SK-N-SH (cell line): ENCODE measurements at regions not wholly inside any gene's neighbourhood (a gene's known extent, or its start where the extent isn't known, plus 50 kb on each side); places are given as distances from the start of the nearest gene placed in this dataset.

Experiments
- CTCF ChIA-PET: fragments of 300-600, 350-600 bp; formaldehyde crosslinking; extraction: SDS; loops from one replicate; lab custom pipeline; 2021; lab: Yijun Ruan, JAX
- POLR2A ChIA-PET: fragments of 350-600 bp; sonication (Branson Sonifier 250); formaldehyde crosslinking; extraction: SDS; loops from one replicate; lab custom pipeline; 2020; ENCODE audit warnings: antibody characterized with exemption, inconsistent platforms; lab: Yijun Ruan, JAX
- DNase-seq: peaks from one replicate; pipeline ENCODE4 v3.0.0; 2012
- H2AFZ ChIP-seq: fragments of 200-600 bp; sonication (generic); 2 replicates; pipeline ENCODE4 v1.8.1; 2016; ENCODE audit warnings: antibody characterized with exemption, mild to moderate bottlenecking, low read depth
- H3F3A ChIP-seq: fragments of 200-600 bp; sonication (generic); replicated peaks from 2 replicates; pipeline ENCODE3; 2016; ENCODE audit warnings: antibody characterized with exemption, mild to moderate bottlenecking; ENCODE audit not compliant: insufficient read depth
- H3K27ac ChIP-seq, 2 experiments: fragments of 200-500 bp in 1 of 2; fragments of 200-600 bp in 1 of 2; sonication (Bioruptor generic) in 1 of 2; sonication (generic), shearing (Covaris generic) in 1 of 2; 2 replicates each; pipeline versions ENCODE4 v1.5.1 to v1.6.1; 2014 to 2016; ENCODE audit warnings: low read depth in 2 of 2, inconsistent platforms in 1 of 2, low read length in 1 of 2, mild to moderate bottlenecking in 1 of 2, mixed read lengths in 1 of 2
- H3K27me3 ChIP-seq: fragments of 200-600 bp; sonication (generic), shearing (Covaris generic); 2 replicates; pipeline ENCODE4 v1.6.1; 2016; ENCODE audit warnings: mixed run types; ENCODE audit not compliant: insufficient read depth
- H3K36me3 ChIP-seq, 2 experiments: fragments of 200-500 bp in 1 of 2; fragments of 200-600 bp in 1 of 2; sonication (Bioruptor generic) in 1 of 2; sonication (generic) in 1 of 2; replicated peaks in 1 of 2; 2 replicates each; pipeline versions ENCODE3 to v1.5.1; 2014 to 2016; ENCODE audit warnings: low read length in 1 of 2, mild to moderate bottlenecking in 1 of 2; ENCODE audit not compliant: insufficient read depth in 2 of 2, control insufficient read depth in 1 of 2
- H3K4me1 ChIP-seq, 2 experiments: fragments of 200-500 bp in 1 of 2; fragments of 200-600 bp in 1 of 2; sonication (Bioruptor generic) in 1 of 2; sonication (generic), shearing (Covaris generic) in 1 of 2; 2 replicates each; pipeline versions ENCODE4 v1.5.1 to v1.6.1; 2014 to 2016; ENCODE audit warnings: low read depth in 1 of 2, low read length in 1 of 2, mixed run types in 1 of 2; ENCODE audit not compliant: insufficient read depth in 2 of 2, control insufficient read depth in 1 of 2
- H3K4me2 ChIP-seq: fragments of 200-600 bp; sonication (generic), shearing (Covaris generic); 2 replicates; pipeline ENCODE4 v1.6.1; 2017; ENCODE audit warnings: mixed run types
- H3K4me3 ChIP-seq, 2 experiments: fragments of 200-500 bp in 1 of 2; fragments of 200-600 bp in 1 of 2; sonication (Bioruptor generic) in 1 of 2; sonication (generic), shearing (Covaris generic) in 1 of 2; 2 replicates each; pipeline versions ENCODE4 v1.5.1 to v1.8.1; 2014 to 2016; ENCODE audit warnings: low read depth in 2 of 2, inconsistent platforms in 1 of 2, low read length in 1 of 2, mild to moderate bottlenecking in 1 of 2, mixed read lengths in 1 of 2, moderate library complexity in 1 of 2
- H3K79me2 ChIP-seq: fragments of 200-600 bp; sonication (generic); 2 replicates; pipeline ENCODE4 v1.8.1; 2017; ENCODE audit warnings: mild to moderate bottlenecking; ENCODE audit not compliant: insufficient read depth
- H3K9ac ChIP-seq: fragments of 200-600 bp; sonication (generic); 2 replicates; pipeline ENCODE4 v1.6.1; 2017; ENCODE audit warnings: mixed run types
- H3K9me2 ChIP-seq: fragments of 200-600 bp; sonication (generic); 2 replicates; pipeline ENCODE4 v1.6.1; 2017; ENCODE audit warnings: mixed run types
- H3K9me3 ChIP-seq: fragments of 200-600 bp; sonication (generic); 2 replicates; pipeline ENCODE4 v1.6.1; 2017; ENCODE audit warnings: mixed run types, mild to moderate bottlenecking, moderate library complexity
- H4K20me1 ChIP-seq: fragments of 200-600 bp; sonication (generic); 2 replicates; pipeline ENCODE4 v1.6.1; 2017; ENCODE audit warnings: mild to moderate bottlenecking, mixed run types; ENCODE audit not compliant: insufficient read depth
- EP300 ChIP-seq, 2 experiments: IDR thresholded peaks; 2 replicates each; pipeline versions ENCODE4 v1.4.0 to v1.6.1; 2012; ENCODE audit warnings: borderline replicate concordance in 1 of 2, low read depth in 1 of 2, low read length in 1 of 2
- EZH2phosphoT487 ChIP-seq: fragments of 200-600 bp; sonication (generic); IDR thresholded peaks from 2 replicates; pipeline ENCODE4 v1.6.1; 2017; ENCODE audit warnings: low read depth, mixed run types, mild to moderate bottlenecking, antibody characterized with exemption, moderate library complexity, borderline replicate concordance
- FOSL2 ChIP-seq: IDR thresholded peaks from 2 replicates; pipeline ENCODE4 v1.4.0; 2012; ENCODE audit warnings: low read depth, mild to moderate bottlenecking, moderate library complexity, borderline replicate concordance
- FOXM1 ChIP-seq: IDR thresholded peaks from 2 replicates; pipeline ENCODE4 v1.4.0; 2012; ENCODE audit warnings: low read depth, mild to moderate bottlenecking
- JUND ChIP-seq: IDR thresholded peaks from 2 replicates; pipeline ENCODE4 v1.4.0; 2012
- NFIC ChIP-seq: IDR thresholded peaks from 2 replicates; pipeline ENCODE4 v1.4.0; 2012; ENCODE audit warnings: borderline replicate concordance
- POLR2AphosphoS5 ChIP-seq: IDR thresholded peaks from 2 replicates; pipeline ENCODE4 v1.6.1; 2012; ENCODE audit warnings: low read depth, low read length
- RAD21 ChIP-seq: IDR thresholded peaks from 2 replicates; pipeline ENCODE4 v1.6.1; 2012; ENCODE audit warnings: mild to moderate bottlenecking, low read length
- SMC3 ChIP-seq: IDR thresholded peaks from 2 replicates; pipeline ENCODE4 v1.6.1; 2012; ENCODE audit warnings: low read depth, low read length, improper control_type of control experiment
- TAF1 ChIP-seq: IDR thresholded peaks from 2 replicates; pipeline ENCODE4 v1.6.1; 2012; ENCODE audit warnings: low read depth, mild to moderate bottlenecking, low read length, moderate library complexity, borderline replicate concordance
- TCF12 ChIP-seq: IDR thresholded peaks from 2 replicates; pipeline ENCODE4 v1.4.0; 2012
- TEAD4 ChIP-seq: IDR thresholded peaks from 2 replicates; pipeline ENCODE4 v1.4.0; 2012; ENCODE audit warnings: mild to moderate bottlenecking, borderline replicate concordance; ENCODE audit not compliant: insufficient read depth
- WGBS: methylation state at CpG from one replicate; pipeline ENCODE4 v1.1.6; 2017; ENCODE audit warnings: low lambda C conversion rate; 5-methylcytosine and 5-hydroxymethylcytosine counted together
- TF ChIP-seq, protein P1 (sequence below): fragments of 200-600 bp; sonication (generic); IDR thresholded peaks from 2 replicates; pipeline ENCODE4 v1.6.1; 2017; ENCODE audit warnings: antibody characterized with exemption, mild to moderate bottlenecking, moderate library complexity
- TF ChIP-seq, protein P2 (sequence below): fragments of 150-350 bp; IDR thresholded peaks from 2 replicates; pipeline ENCODE4 v1.6.1; 2017; ENCODE audit warnings: antibody characterized with exemption, low read length, low read depth, borderline replicate concordance
- TF ChIP-seq, protein P3 (sequence below): IDR thresholded peaks from 2 replicates; pipeline ENCODE4; 2012

DNA sequence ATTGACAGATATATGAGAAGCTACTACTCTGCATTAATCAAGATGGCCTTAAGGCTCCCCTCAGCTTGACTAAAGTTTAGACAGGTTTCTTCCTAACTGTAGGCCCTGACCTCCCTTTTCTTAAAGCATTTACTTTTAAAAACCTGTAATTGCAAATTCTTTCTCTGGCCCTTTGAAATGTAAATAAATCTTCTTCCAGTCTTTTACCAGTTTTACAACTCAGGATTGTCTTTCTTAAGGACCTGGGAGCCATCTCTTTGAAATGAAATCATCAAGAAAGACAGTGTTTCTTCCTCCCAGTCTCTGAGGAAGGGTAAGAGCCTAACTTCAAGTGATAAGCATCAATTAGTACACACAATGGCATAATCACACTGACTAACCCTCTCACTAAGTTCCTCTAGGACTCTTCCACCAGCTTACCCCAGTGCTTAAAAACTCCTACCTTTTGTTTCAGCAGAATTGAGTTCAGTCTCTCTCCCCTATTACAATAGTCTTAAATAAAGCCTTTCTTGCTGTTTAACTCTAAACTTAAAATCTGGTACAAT lies 58.7 kb upstream of the CDH20 start:
- CTCF ChIA-PET = no interaction called here
- no peak for DNase-seq
- POLR2A ChIA-PET = no interaction called here
- TF ChIP-seq POLR2AphosphoS5 = no peak
- no peaks in the 10 kb centered on the region for H3F3A ChIP-seq
- no peaks in the 10 kb centered on the region for H3K4me1 ChIP-seq
- H2AFZ ChIP-seq = no peak overlapping the region
- H4K20me1 ChIP-seq = no peaks in the 10 kb centered on the region
- H3K4me2 ChIP-seq = no peak overlapping the region
- 0 out of 2 replicates have a peak, but pooled peaks cover 7% of the 10 kb centered on the region for H3K9me2 ChIP-seq
- no peaks in the 10 kb centered on the region for H3K79me2 ChIP-seq
- H3K9ac ChIP-seq = no peak overlapping the region
- H3K36me3 ChIP-seq = no peaks in the 10 kb centered on the region
- H3K9me3 ChIP-seq = no peaks in the 10 kb centered on the region
- no peaks in the 10 kb centered on the region for H3K27me3 ChIP-seq
- no peak overlapping the region for H3K27ac ChIP-seq
- H3K4me3 ChIP-seq = no peak overlapping the region; a peak in 1 of 4 replicates

DNA sequence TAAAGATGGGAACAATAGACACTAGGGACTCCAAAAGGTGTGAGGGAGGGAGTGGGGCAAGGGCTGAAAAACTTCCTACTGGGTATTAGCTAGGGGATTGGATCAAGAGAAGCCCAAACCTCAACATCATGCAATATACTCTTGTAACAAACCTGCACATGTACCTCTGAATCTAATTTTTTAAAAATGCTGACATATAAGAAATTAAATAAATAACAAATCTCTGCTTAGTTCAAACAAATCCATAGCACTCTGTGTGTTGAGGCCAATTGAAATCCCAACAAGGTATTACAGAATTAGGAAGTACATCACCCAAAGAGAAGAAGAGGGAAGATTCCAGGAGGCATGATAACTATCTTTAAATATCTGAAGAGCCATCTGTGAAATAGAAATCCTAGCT lies 55.4 kb upstream of the CDH20 start:
- H4K20me1 ChIP-seq = no peaks in the 10 kb centered on the region
- no peak overlapping the region for H3K9ac ChIP-seq
- H3K79me2 ChIP-seq = no peaks in the 10 kb centered on the region
- no peak for DNase-seq
- TF ChIP-seq TEAD4 (no peak), NFIC (no peak), RAD21 (no peak), TCF12 (no peak)
- TF ChIP-seq, protein P1, sequence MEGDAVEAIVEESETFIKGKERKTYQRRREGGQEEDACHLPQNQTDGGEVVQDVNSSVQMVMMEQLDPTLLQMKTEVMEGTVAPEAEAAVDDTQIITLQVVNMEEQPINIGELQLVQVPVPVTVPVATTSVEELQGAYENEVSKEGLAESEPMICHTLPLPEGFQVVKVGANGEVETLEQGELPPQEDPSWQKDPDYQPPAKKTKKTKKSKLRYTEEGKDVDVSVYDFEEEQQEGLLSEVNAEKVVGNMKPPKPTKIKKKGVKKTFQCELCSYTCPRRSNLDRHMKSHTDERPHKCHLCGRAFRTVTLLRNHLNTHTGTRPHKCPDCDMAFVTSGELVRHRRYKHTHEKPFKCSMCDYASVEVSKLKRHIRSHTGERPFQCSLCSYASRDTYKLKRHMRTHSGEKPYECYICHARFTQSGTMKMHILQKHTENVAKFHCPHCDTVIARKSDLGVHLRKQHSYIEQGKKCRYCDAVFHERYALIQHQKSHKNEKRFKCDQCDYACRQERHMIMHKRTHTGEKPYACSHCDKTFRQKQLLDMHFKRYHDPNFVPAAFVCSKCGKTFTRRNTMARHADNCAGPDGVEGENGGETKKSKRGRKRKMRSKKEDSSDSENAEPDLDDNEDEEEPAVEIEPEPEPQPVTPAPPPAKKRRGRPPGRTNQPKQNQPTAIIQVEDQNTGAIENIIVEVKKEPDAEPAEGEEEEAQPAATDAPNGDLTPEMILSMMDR = no peak
- H3K4me1 ChIP-seq = no peaks in the 10 kb centered on the region
- H3K4me2 ChIP-seq = no peak overlapping the region
- H3F3A ChIP-seq = no peaks in the 10 kb centered on the region
- H3K9me3 ChIP-seq = no peaks in the 10 kb centered on the region
- no peak overlapping the region for H2AFZ ChIP-seq
- CTCF ChIA-PET = interaction anchor here (1.1 kb wide), 1 partner anchor 61 kb away, joined by 3 read pairs; no protein-coding TSS in a partner anchor
- no peaks in the 10 kb centered on the region for H3K36me3 ChIP-seq
- 0 out of 2 replicates have a peak, but pooled peaks cover 7% of the 10 kb centered on the region for H3K9me2 ChIP-seq
- H3K27me3 ChIP-seq = no peaks in the 10 kb centered on the region
- POLR2A ChIA-PET = no interaction called here
- H3K4me3 ChIP-seq = no peak overlapping the region
- no peak overlapping the region for H3K27ac ChIP-seq

DNA sequence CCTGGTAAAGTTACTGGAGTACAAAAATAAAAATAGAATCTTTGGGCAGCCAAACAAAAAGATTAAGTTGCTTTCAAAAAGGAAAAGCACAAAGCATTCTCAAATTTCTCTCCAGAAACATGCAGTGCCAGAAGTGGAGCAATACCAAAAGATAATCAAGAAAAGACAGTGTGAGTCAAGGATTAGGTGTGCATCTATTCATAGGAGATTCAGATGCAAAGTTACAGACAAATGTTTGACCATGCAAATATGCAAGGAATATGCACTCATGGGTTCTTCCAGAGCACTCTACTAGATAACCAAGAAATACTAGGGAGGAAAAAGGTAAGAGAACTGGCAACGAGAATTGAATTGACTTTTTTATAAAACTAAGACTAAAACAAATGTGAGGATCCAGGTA lies 51.8 kb upstream of the CDH20 start:
- H3K9me2 ChIP-seq = 0 out of 2 replicates have a peak, but pooled peaks cover 7% of the 10 kb centered on the region
- no peak overlapping the region for H3K9ac ChIP-seq
- 14% methylated on average over 1 of the region's 1 CpG for WGBS
- TF ChIP-seq JUND = no peak
- no peak for TF ChIP-seq TAF1
- TF ChIP-seq, protein P2, sequence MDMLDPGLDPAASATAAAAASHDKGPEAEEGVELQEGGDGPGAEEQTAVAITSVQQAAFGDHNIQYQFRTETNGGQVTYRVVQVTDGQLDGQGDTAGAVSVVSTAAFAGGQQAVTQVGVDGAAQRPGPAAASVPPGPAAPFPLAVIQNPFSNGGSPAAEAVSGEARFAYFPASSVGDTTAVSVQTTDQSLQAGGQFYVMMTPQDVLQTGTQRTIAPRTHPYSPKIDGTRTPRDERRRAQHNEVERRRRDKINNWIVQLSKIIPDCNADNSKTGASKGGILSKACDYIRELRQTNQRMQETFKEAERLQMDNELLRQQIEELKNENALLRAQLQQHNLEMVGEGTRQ = no peak
- TF ChIP-seq FOXM1 = no peak
- TF ChIP-seq, protein P3, sequence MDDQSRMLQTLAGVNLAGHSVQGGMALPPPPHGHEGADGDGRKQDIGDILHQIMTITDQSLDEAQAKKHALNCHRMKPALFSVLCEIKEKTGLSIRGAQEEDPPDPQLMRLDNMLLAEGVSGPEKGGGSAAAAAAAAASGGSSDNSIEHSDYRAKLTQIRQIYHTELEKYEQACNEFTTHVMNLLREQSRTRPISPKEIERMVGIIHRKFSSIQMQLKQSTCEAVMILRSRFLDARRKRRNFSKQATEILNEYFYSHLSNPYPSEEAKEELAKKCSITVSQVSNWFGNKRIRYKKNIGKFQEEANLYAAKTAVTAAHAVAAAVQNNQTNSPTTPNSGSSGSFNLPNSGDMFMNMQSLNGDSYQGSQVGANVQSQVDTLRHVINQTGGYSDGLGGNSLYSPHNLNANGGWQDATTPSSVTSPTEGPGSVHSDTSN = no peak
- no peak for TF ChIP-seq EZH2phosphoT487
- no peak for TF ChIP-seq FOSL2
- TF ChIP-seq EP300 (IDR thresholded peaks at IDR 0.05; ENCODE audit: borderline replicate concordance in 1 of 2, low read depth in 1 of 2, low read length in 1 of 2) = no peak
- TF ChIP-seq SMC3 = no peak
- no peak for DNase-seq
- CTCF ChIA-PET = no interaction called here
- no peaks in the 10 kb centered on the region for H3K36me3 ChIP-seq
- no peaks in the 10 kb centered on the region for H3F3A ChIP-seq
- no peak overlapping the region for H3K27ac ChIP-seq
- H3K4me1 ChIP-seq = no peaks in the 10 kb centered on the region
- no peak overlapping the region for H2AFZ ChIP-seq
- H3K4me2 ChIP-seq = no peak overlapping the region
- no peaks in the 10 kb centered on the region for H3K9me3 ChIP-seq
- no peaks in the 10 kb centered on the region for H3K79me2 ChIP-seq
- no peaks in the 10 kb centered on the region for H3K27me3 ChIP-seq
- POLR2A ChIA-PET = no interaction called here
- H3K4me3 ChIP-seq = no peak overlapping the region
- no peaks in the 10 kb centered on the region for H4K20me1 ChIP-seq
